HG03571 (cell line): ENCODE measurements at regions not wholly inside any gene's neighbourhood (a gene's known extent, or its start where the extent isn't known, plus 50 kb on each side); places are given as distances from the start of the nearest gene placed in this dataset.
"Not testable (repeated sequence)": the region's sequence is repeated elsewhere in the genome, so short reads cannot be mapped to it uniquely, and the experiment has no call there.

ENCODE experiments used
- ATAC-seq: cut with Tn5 transposase; IDR thresholded peaks from one replicate; pipeline ENCODE4 v1.9.1; 2021; ENCODE audit not compliant: unreplicated experiment

- no peak for ATAC-seq
Observed at GRCh38 chr14:85182282-85182681, 347.7 kb upstream of the FLRT2 start.

DNA sequence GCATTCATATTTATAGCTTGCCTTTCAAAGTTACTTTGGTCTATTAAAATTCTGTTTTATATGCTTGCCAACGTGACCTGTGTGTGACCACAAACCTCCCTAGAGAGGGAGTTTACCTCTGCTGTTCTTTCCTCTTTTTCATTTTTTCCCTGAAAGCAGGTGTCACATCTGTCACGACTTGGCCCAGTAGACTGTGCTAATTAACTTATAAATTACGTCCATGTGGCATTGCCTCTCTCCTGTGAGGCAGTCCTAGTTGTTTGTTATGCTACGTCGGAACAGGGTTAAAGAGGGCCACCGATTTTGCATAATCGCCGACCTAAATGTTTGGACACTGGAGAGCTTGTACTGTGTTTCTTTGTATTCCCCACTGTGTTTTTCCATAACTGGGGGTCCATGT lies 343.9 kb upstream of the FLRT2 start:
- no peak for ATAC-seq

DNA sequence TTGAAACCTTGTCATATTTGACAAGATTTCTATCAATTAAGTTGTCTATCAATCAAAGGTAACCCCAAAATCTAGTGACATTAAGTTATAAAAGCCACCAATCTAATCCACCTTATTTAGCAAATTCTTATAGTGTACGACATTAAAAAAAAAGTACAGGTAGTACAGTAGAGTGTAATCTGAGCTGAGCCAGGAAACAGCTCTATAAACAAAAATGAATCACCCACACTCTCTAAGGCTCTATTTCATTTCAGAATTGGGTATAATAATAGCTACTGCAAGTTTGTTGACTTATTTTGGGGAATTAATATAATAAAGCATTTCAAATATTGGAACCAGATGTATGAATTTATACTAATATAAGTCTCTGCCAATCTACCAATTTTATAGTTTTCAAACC lies 342.4 kb upstream of the FLRT2 start:
- no peak for ATAC-seq

DNA sequence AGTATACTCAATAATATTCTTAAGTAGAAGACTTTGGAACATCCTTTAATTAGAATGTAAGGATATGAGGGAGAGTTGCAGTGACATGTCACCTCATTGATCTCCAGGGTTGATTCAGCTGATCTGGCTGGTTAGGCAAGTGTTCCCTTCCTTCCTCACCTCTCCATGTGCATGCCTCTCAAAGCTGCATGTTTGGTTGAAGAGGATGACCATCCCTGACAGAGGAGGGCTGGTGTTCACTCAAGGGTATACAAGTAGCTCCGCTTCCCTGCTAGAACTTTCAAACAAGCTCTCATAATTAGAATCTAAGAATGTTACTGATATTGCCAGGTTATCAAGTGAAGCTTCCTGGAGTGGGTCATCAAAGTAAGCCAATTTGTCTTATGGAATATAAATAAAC lies 341.1 kb upstream of the FLRT2 start:
- no peak for ATAC-seq

- ATAC-seq: not testable (repeated sequence)
Observed at GRCh38 chr14:85189253-85189652, 340.7 kb upstream of the FLRT2 start.

GRCh38 chr14:85190251-85190650 lies 339.7 kb upstream of the FLRT2 start:
- ATAC-seq: no peak

DNA sequence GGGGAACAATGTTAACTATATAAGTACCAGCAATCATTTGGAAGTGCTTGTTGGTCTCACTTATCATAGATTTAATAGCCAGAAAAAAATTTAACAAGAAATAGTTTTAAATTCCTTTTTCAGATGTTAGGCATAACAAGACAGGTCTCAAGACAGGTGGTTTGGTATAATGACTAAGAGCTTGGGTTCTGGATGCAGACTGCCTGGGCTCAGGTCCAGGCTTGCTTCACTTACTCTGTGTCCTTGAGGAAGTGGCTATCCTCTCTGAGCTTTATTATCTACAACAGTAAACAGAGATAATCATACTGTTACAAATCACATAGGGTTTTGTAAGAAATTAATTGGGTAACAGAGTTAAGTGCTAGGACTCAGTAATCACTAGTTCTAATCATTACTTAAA lies 338.0 kb upstream of the FLRT2 start:
- ATAC-seq: no peak

DNA sequence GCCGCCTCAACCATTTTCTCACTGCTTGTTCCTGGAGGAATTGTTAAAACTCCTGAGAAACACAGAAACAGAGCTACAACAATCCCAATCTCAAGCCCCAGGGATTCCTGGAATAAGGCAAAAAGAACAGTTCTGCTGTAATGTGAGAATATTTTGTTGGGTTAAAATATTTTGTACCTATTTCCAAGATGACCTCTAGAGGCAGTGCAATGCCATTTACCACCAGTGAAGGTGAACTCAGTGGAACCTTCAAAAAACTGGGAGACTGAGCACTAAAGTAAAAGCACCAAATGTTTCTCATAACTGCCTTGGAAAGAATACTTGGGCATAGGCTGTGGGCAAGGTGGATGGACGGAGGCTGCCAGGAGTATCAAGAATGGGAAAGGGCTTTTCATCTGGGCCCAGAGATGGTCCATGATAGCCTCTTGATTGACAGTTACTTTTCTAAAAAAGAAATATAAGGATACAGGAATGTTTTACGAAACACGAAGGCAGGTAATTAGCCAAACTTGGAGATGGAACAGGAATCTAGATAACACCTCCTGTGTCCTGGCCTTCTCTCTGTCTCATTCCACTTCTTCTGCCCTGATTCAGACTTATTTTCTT lies 334.0 kb upstream of the FLRT2 start:
- ATAC-seq: no peak

DNA sequence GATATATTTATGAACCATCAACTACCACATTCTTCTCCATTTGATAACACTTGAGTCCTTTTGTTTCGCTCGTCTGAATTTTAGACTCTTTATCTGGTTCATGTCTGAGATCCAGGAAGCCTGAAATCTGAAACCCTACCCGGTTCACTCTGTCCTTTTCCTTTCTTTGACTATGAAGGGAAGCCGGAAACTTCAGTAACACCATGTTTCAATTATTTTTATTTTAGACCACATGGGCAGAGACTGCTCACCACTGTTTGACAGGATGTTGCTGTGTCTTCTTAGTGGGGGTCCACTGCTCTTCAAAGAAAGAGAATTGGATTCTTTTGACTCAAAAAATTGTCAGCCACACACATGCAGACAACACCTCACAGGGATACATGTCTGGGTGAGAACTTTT lies 331.9 kb upstream of the FLRT2 start:
- no peak for ATAC-seq

- no peak for ATAC-seq
Observed at GRCh38 chr14:85205875-85206274, 324.1 kb upstream of the FLRT2 start.

- no peak for ATAC-seq
Observed at GRCh38 chr14:85214471-85214870, 315.5 kb upstream of the FLRT2 start.

- no peak for ATAC-seq
Observed at GRCh38 chr14:85217412-85217811, 312.5 kb upstream of the FLRT2 start.

DNA sequence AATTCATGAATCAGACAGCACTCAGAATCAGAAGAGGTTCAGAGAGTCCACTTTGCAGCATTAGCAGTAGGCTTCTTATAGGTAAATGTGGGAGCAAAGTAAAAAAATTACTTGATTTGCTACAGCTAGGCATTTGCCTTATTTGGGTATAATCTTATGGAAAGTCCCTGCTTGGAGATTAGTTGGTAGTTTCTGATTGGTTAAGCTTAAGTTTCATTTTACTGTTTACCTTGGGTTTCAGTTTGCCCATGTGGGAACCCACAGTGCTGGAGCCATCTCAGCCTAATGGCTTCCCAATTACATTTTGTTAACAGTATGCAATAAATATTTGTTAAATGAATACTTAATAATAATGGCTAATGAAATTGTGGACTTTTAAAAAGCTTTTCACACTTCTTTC lies 311.0 kb upstream of the FLRT2 start:
- no peak for ATAC-seq

- no peak for ATAC-seq
Observed at GRCh38 chr14:85221832-85222231, 308.1 kb upstream of the FLRT2 start.

DNA sequence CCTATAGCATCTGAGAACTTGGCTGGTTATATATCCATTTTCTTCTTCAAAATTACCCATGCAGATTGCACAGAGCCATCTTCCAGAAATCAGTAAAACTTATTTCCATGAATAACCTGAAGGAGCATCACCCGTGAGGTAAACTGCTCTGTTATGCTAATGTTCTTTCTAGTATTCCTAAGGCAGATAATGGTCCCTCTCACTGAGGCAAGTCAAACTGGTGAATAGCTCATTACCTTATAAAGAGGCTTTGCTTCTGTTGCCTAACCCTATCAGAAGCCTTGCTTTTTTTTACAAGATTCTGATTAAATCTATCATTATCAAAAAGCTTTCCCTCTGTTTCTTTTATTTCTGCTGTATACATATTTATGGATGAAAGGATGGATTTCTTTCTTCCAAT lies 307.6 kb upstream of the FLRT2 start:
- ATAC-seq: no peak

DNA sequence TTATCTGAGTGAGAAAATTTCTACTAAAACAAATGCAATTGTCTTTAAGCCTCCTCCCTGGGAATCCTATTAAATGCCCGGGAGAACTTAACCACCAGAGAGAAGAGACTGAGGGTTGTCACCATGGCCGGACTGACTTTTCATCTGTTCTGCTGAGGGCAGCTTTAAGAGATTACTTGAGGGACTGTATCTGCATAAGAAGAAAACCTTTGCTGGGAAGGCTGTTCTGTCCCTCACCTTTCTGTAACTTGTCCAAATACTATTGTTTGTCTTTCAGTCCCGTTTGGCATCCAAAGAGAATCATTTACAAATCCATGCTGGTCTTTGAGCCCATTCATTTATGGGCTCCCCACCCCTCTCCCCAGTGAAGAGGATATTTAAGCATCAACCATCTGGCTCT lies 306.3 kb upstream of the FLRT2 start:
- ATAC-seq: no peak

GRCh38 chr14:85224241-85224640 lies 305.7 kb upstream of the FLRT2 start:
- ATAC-seq: no peak

DNA sequence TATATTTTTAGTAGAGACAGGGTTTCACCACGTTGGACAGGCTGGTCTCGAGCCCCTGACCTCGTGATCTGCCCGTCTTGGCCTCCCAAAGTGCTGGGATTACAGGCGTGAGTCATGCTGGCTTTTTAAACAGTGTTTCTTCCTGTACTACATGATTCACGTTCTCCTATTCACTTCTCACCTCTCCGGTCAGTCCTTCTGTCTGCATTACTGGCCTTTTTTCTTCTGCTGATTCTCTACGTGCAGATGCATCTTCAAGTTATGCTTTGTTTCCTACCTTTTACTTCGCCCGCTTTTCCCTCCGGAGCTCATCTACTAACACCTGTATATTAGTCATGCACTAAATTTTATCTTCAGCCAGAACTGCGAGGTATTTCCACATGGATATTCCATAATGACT lies 296.2 kb upstream of the FLRT2 start:
- no peak for ATAC-seq

- no peak for ATAC-seq
Observed at GRCh38 chr14:85234156-85235025, 295.6 kb upstream of the FLRT2 start.

DNA sequence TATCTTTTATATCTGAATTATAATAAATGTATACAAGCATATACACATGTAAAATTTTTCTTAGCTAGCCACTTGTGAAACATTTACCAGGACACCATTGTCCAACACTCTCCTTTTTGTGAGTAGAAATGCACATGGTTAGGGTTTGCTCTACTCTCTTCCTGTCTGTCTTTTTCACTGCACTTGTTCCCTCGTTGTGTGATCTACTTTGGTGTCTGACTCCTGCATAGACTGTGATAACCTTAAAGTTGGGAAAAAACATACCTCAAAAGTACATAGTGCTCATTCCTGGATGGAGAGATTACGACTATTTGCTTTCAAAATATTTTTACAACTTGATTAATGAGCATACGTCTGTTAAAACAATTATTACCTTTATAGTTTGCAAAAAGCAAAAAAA lies 294.1 kb upstream of the FLRT2 start:
- ATAC-seq: no peak

DNA sequence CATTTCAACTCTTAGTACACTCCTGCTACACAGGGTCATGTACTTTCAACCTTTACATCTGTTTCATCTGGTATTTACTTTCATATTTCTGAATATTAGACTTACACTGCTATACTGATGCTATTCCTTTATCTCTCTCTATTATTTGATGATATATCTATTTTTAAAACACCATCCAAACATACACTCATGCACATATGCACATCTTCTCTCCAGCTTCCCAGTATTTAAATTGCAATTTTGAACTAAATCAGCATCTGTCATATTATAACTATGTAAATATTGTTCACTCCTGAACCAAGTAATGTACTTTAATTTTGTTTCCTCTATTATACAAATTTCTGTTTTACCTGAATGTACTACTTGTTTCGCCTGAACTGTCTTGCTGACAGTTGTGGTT lies 293.6 kb upstream of the FLRT2 start:
- no peak for ATAC-seq

GRCh38 chr14:85239791-85240190 lies 290.2 kb upstream of the FLRT2 start:
- ATAC-seq: no peak
